AG10803 (cell line): ENCODE measurements at regions not wholly inside any gene's neighbourhood (a gene's known extent, or its start where the extent isn't known, plus 50 kb on each side); places are given as distances from the start of the nearest gene placed in this dataset.

Experiments
- DNase-seq: peaks from one replicate; pipeline ENCODE4 v3.0.0; 2010; ENCODE audit warnings: low read depth
- H3K4me3 ChIP-seq: 2 replicates; pipeline ENCODE4 v1.5.1; 2011; ENCODE audit warnings: mild to moderate bottlenecking, low read length, control low read depth
- CTCF ChIP-seq: conservative IDR thresholded peaks from 2 replicates; pipeline ENCODE4 v1.5.1; 2011; ENCODE audit warnings: mild to moderate bottlenecking, low read length, control low read depth, inconsistent platforms

- TF ChIP-seq CTCF, result no peak
- H3K4me3 ChIP-seq, result no peak overlapping the region
- DNase-seq, result no peak
Observed at GRCh38 chr10:36198322-36198721, 556.2 kb upstream of the FZD8 start.

GRCh38 chr10:36195364-36195763 lies 553.3 kb upstream of the FZD8 start:
- TF ChIP-seq CTCF, result no peak
- no peak overlapping the region for H3K4me3 ChIP-seq
- no peak for DNase-seq

- H3K4me3 ChIP-seq, result no peak overlapping the region
- TF ChIP-seq CTCF, result no peak
- no peak for DNase-seq
Observed at GRCh38 chr10:36194276-36194675, 552.2 kb upstream of the FZD8 start.

- no peak overlapping the region for H3K4me3 ChIP-seq
- no peak for TF ChIP-seq CTCF
- no peak for DNase-seq
Observed at GRCh38 chr10:36191009-36191408, 548.9 kb upstream of the FZD8 start.

GRCh38 chr10:36188461-36188860 lies 546.4 kb upstream of the FZD8 start:
- no peak overlapping the region for H3K4me3 ChIP-seq
- TF ChIP-seq CTCF, result no peak
- DNase-seq, result no peak

- no peak for TF ChIP-seq CTCF
- no peak for DNase-seq
Observed at GRCh38 chr10:36188080-36188453, 546.0 kb upstream of the FZD8 start.

GRCh38 chr10:36187380-36188079 lies 545.4 kb upstream of the FZD8 start:
- DNase-seq, result no peak
- no peak overlapping the region for H3K4me3 ChIP-seq
- no peak for TF ChIP-seq CTCF

More at GRCh38 chr10:36188080-36188453, 546.0 kb upstream of the FZD8 start:
- no peak overlapping the region for H3K4me3 ChIP-seq
